Esophagus squamous epithelium (tissue), 5 donors: ENCODE measurements at regions not wholly inside any gene's neighbourhood (a gene's known extent, or its start where the extent isn't known, plus 50 kb on each side); places are given as distances from the start of the nearest gene placed in this dataset.

Experiments used
- DNase-seq: peaks from one replicate; lab custom pipeline; 2025; lab: John Stamatoyannopoulos, UW
- H3K27ac ChIP-seq, 4 donors: fragments of 200-600 bp; sonication (generic); one replicate each; pipeline ENCODE4 v1.5.1; 2016 to 2019; ENCODE audit warnings: mild to moderate bottlenecking in 1 of 4
- H3K27me3 ChIP-seq, 4 donors: fragments of 200-600 bp; sonication (generic); 1 replicate in 3 of 4; 2 replicates in 1 of 4; pipeline versions ENCODE4 v1.5.1 to v1.6.0; 2017 to 2021; ENCODE audit warnings: antibody characterized with exemption in 1 of 4
- H3K36me3 ChIP-seq, 3 donors: fragments of 200-600 bp; sonication (generic); one replicate each; pipeline ENCODE4 v1.5.1; 2016 to 2019
- H3K4me1 ChIP-seq, 3 donors: fragments of 200-600 bp; sonication (generic); one replicate each; pipeline ENCODE4 v1.5.1; 2017 to 2019
- H3K4me3 ChIP-seq, 4 donors: fragments of 200-600 bp; sonication (generic); 1 replicate in 3 of 4; 2 replicates in 1 of 4; pipeline ENCODE4 v1.5.1; 2016 to 2019; ENCODE audit warnings: mild to moderate bottlenecking in 2 of 4, moderate library complexity in 1 of 4
- H3K9me3 ChIP-seq, 3 donors: fragments of 200-600 bp; sonication (generic); one replicate each; pipeline ENCODE4 v1.5.1; 2016 to 2019
- CTCF ChIP-seq, 6 experiments: fragments of 450-650 bp in 4 of 6; fragments of 200-600 bp in 2 of 6; sonication (generic) in 2 of 6; IDR thresholded peaks; one replicate each; pipeline ENCODE4 v1.5.1; 2016 to 2019; ENCODE audit warnings: antibody characterized with exemption in 6 of 6, mild to moderate bottlenecking in 4 of 6, moderate library complexity in 4 of 6
- POLR2A ChIP-seq, 4 donors: fragments of 450-650 bp; IDR thresholded peaks; one replicate each; pipeline ENCODE4 v1.6.1; 2017; ENCODE audit warnings: antibody characterized with exemption in 4 of 4, mild to moderate bottlenecking in 4 of 4, moderate library complexity in 3 of 4
- WGBS, 2 donors: methylation state at CpG; one replicate each; pipeline ENCODE4 v1.1.5; 2018; 5-methylcytosine and 5-hydroxymethylcytosine counted together
- intact Hi-C: fragments of 100-400 bp; cut with DNase I; formaldehyde crosslinking; loops from one replicate; pipeline ENCODE4 v1.15.0; 2022
- donor health status: DM: yes; HTN: yes; CAD: no.

- Histone ChIP-seq H3K27me3 (no peaks in the 10 kb centered on the region), H3K9me3 (no peaks in the 10 kb centered on the region), H3K27ac (peak overlapping the region; percentile 21 to 71 (median 49)), H3K4me1 (peaks cover 0 to 20% (median 6%) of the 10 kb centered on the region in 3 donors), H3K36me3 (no peaks in the 10 kb centered on the region), H3K4me3 (no peak overlapping the region)
- TF ChIP-seq CTCF (IDR thresholded peaks at IDR 0.05) (no peak), POLR2A (IDR thresholded peaks at IDR 0.05) (no peak)
- no peak for DNase-seq
- intact Hi-C loops: no loop called here
- 48 to 63% methylated on average over 7 of the region's 7 CpGs for WGBS, 2 donors
These were observed 231.2 kb downstream of the C12orf75 start for GRCh38 chr12:105561546-105562198.

- H3K4me3 ChIP-seq: peak overlapping the region in 1 of 4 donors; percentile 40
- no peaks in the 10 kb centered on the region for H3K36me3 ChIP-seq
These were observed 231.9 kb downstream of the C12orf75 start for GRCh38 chr12:105562199-105562971.

GRCh38 chr12:105567061-105567460 is 236.6 kb downstream of the C12orf75 start:
- Histone ChIP-seq H3K4me3 (no peak overlapping the region), H3K9me3 (no peaks in the 10 kb centered on the region), H3K27me3 (peaks cover 0 to 7% (median 0%) of the 10 kb centered on the region in 4 donors), H3K27ac (no peak overlapping the region), H3K4me1 (peaks cover 0 to 12% (median 3%) of the 10 kb centered on the region in 3 donors), H3K36me3 (no peaks in the 10 kb centered on the region)
- 71 to 80% methylated on average over 1 of the region's 1 CpG for WGBS, 2 donors
- TF ChIP-seq CTCF (IDR thresholded peaks at IDR 0.05) (no peak), POLR2A (IDR thresholded peaks at IDR 0.05) (no peak)
- no peak for DNase-seq
- intact Hi-C loops: no loop called here

More at GRCh38 chr12:105562199-105562971, 231.9 kb downstream of the C12orf75 start:
- Histone ChIP-seq H3K9me3 (no peaks in the 10 kb centered on the region), H3K4me1 (peaks cover 0 to 20% (median 6%) of the 10 kb centered on the region in 3 donors), H3K27ac (peak overlapping the region; percentile 21 to 71 (median 49)), H3K27me3 (peaks cover 0 to 4% (median 0%) of the 10 kb centered on the region in 4 donors)
- intact Hi-C loops: no loop called here
- TF ChIP-seq POLR2A (IDR thresholded peaks at IDR 0.05) (no peak), CTCF (IDR thresholded peaks at IDR 0.05) (no peak)
- DNase-seq: no peak
- 32 to 39% methylated on average over 22 to 23 of the region's 24 CpGs for WGBS, 2 donors

- Histone ChIP-seq H3K36me3 (no peaks in the 10 kb centered on the region), H3K27ac (no peak overlapping the region), H3K4me1 (no peaks in the 10 kb centered on the region), H3K27me3 (peaks cover 0 to 7% (median 0%) of the 10 kb centered on the region in 4 donors), H3K4me3 (no peak overlapping the region), H3K9me3 (no peaks in the 10 kb centered on the region)
- WGBS, 2 donors: 85 to 90% methylated on average over 3 of the region's 3 CpGs
- intact Hi-C loops: no loop called here
- DNase-seq: no peak
- TF ChIP-seq POLR2A (IDR thresholded peaks at IDR 0.05) (no peak), CTCF (IDR thresholded peaks at IDR 0.05) (no peak)
These were observed 239.4 kb downstream of the C12orf75 start for GRCh38 chr12:105569886-105570285.

- no peak for TF ChIP-seq POLR2A (IDR thresholded peaks at IDR 0.05)
- TF ChIP-seq CTCF (IDR thresholded peaks at IDR 0.05): no peak
- Histone ChIP-seq H3K4me1 (no peaks in the 10 kb centered on the region), H3K27me3 (peaks cover 0 to 7% (median 0%) of the 10 kb centered on the region in 4 donors), H3K9me3 (no peaks in the 10 kb centered on the region), H3K4me3 (no peak overlapping the region), H3K36me3 (no peaks in the 10 kb centered on the region), H3K27ac (no peak overlapping the region)
- DNase-seq: no peak
- 82 to 89% methylated on average over 3 to 4 of the region's 4 CpGs for WGBS, 2 donors
- intact Hi-C loops: no loop called here
These were observed 240.5 kb downstream of the C12orf75 start for GRCh38 chr12:105570944-105571343.
